Bronchial epithelial cell (primary cell): ENCODE measurements at regions not wholly inside any gene's neighbourhood (a gene's known extent, or its start where the extent isn't known, plus 50 kb on each side); places are given as distances from the start of the nearest gene placed in this dataset.

Experiments
- DNase-seq: peaks from one replicate; pipeline ENCODE4 v3.0.0-alpha.2; 2010; ENCODE audit warnings: low read depth
- FAIRE-seq: peaks from 2 replicates; lab custom pipeline; 2011; peaks lifted over from hg19 to GRCh38; lab: Jason Lieb, UNC
- H3K27me3 ChIP-seq: 2 replicates; pipeline ENCODE4 v1.5.1; 2011; ENCODE audit warnings: low read length; ENCODE audit not compliant: control insufficient read depth, insufficient read depth
- H3K36me3 ChIP-seq: 2 replicates; pipeline ENCODE4 v1.5.1; 2011; ENCODE audit warnings: low read length; ENCODE audit not compliant: control insufficient read depth, insufficient read depth
- H3K4me3 ChIP-seq: 2 replicates; pipeline ENCODE4 v1.5.1; 2011; ENCODE audit warnings: mild to moderate bottlenecking, low read depth, low read length, control low read depth
- TF ChIP-seq, protein P1 (sequence below): IDR thresholded peaks from 2 replicates; pipeline ENCODE4 v1.5.1; 2011; ENCODE audit warnings: mild to moderate bottlenecking, moderate library complexity, low read length, control low read depth, inconsistent platforms; ENCODE audit not compliant: insufficient read depth, severe bottlenecking

GRCh38 chr17:71937914-71938313, 182.9 kb upstream of the SOX9 start:
- TF ChIP-seq, protein P1, sequence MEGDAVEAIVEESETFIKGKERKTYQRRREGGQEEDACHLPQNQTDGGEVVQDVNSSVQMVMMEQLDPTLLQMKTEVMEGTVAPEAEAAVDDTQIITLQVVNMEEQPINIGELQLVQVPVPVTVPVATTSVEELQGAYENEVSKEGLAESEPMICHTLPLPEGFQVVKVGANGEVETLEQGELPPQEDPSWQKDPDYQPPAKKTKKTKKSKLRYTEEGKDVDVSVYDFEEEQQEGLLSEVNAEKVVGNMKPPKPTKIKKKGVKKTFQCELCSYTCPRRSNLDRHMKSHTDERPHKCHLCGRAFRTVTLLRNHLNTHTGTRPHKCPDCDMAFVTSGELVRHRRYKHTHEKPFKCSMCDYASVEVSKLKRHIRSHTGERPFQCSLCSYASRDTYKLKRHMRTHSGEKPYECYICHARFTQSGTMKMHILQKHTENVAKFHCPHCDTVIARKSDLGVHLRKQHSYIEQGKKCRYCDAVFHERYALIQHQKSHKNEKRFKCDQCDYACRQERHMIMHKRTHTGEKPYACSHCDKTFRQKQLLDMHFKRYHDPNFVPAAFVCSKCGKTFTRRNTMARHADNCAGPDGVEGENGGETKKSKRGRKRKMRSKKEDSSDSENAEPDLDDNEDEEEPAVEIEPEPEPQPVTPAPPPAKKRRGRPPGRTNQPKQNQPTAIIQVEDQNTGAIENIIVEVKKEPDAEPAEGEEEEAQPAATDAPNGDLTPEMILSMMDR = no peak
- no peak for DNase-seq
- FAIRE-seq = no peak
- no peaks in the 10 kb centered on the region for H3K27me3 ChIP-seq
- no peaks in the 10 kb centered on the region for H3K36me3 ChIP-seq
- no peak overlapping the region for H3K4me3 ChIP-seq

DNA sequence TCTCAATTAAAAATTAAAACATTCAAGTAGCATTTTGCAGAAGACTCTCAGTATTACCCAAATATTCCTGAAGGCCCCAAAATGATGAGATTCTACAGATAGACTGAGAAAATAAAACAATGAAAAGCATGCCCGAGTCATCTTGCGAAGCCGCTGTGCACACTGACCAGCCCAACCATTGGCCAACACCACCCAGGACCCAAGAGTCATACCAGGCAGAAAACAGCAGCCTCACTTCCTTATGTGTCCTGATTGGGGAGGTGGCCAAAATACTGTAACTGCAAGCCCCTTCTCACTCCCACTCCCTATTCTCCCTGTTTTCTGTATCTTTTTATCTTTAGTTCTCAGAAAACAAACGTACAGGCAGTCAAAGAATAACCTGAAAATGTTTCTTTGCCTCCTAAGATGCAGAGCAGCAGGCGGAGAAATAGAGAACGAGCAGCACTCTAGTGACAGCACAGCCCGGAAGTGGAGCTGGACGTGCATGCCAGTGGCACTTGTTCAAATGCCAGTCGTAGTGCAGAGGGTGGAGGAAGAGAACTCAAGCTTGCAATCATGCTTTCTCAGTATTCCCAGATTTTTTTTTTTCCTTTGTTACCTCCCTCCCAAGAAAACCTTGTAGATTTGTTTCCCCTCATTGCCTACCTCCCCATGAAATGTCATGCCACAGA, 182.3 kb upstream of the SOX9 start:
- TF ChIP-seq, protein P1 = no peak

GRCh38 chr17:71941920-71942319, 178.9 kb upstream of the SOX9 start:
- H3K27me3 ChIP-seq = no peaks in the 10 kb centered on the region
- FAIRE-seq (no peak), DNase-seq (no peak)
- H3K36me3 ChIP-seq = no peaks in the 10 kb centered on the region
- no peak overlapping the region for H3K4me3 ChIP-seq
- TF ChIP-seq, protein P1 = no peak

More for the DNA sequence above, 182.3 kb upstream of the SOX9 start:
- H3K36me3 ChIP-seq = no peaks in the 10 kb centered on the region
- DNase-seq (no peak), FAIRE-seq (no peak)
- no peak overlapping the region for H3K4me3 ChIP-seq
- H3K27me3 ChIP-seq = no peaks in the 10 kb centered on the region

DNA sequence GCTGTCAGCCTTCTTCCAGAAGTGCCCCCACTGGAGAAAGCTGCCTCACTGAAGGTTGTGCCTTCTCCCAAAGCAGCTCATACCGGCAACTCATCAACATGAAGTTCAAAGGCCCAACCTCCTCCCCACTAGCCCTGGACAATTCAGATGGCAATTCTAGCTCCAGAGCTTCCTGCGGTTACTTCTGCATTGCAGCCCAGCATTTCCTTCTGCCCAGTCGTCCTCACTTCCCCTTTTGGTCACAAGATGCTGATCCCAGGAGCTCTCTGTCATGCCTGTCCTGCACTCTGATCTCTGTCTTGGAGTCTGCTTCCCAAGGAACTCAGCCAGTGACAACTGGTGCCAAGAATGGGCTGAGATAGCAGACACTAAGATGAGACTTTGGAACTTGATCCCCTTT, 178.2 kb upstream of the SOX9 start:
- FAIRE-seq (no peak), DNase-seq (no peak)
- H3K4me3 ChIP-seq = no peak overlapping the region
- H3K27me3 ChIP-seq = no peaks in the 10 kb centered on the region
- TF ChIP-seq, protein P1 = no peak
- H3K36me3 ChIP-seq = no peaks in the 10 kb centered on the region

DNA sequence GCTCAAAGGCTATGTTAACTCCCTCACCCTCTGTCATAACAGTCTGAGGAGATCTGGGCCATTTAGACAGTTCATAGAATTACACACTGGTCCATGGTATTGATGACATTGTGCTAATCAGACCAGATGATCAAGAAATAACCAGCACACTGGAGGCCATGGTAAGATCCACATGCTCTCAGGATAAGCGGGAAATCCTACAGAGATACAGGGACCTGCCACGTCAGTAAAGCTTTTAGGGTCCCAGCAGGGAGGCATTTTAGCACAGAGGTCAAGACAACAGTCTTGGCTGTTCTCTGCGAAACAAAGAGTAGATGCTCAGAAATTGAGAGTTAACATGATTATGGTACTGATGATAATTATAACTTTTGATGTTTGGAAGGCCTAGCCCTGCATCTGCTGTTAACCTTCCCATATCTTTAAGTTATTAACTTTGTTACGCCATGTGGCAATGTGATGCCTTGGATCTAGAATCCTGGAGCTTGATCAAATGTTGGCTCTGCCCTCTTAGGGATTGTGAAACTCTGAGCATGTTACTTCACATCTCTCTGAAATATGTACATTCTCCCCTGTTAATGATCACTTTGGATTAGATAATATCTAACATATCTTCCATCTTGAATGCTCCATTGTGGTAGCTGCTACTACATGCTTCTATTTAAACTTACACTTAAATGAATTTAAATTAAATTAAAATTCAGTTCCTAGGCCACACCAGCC, 172.0 kb upstream of the SOX9 start:
- no peaks in the 10 kb centered on the region for H3K27me3 ChIP-seq
- FAIRE-seq (no peak), DNase-seq (peak; percentile 51)
- H3K36me3 ChIP-seq = no peaks in the 10 kb centered on the region
- TF ChIP-seq, protein P1 = no peak
- no peak overlapping the region for H3K4me3 ChIP-seq
